ENCODE measurements at regions not wholly inside any gene's neighbourhood (a gene's known extent, or its start where the extent isn't known, plus 50 kb on each side); places are given as distances from the start of the nearest gene placed in this dataset.
A peak's percentile ranks its signal among the peaks of the same experiment; 100 is the strongest.

DNA sequence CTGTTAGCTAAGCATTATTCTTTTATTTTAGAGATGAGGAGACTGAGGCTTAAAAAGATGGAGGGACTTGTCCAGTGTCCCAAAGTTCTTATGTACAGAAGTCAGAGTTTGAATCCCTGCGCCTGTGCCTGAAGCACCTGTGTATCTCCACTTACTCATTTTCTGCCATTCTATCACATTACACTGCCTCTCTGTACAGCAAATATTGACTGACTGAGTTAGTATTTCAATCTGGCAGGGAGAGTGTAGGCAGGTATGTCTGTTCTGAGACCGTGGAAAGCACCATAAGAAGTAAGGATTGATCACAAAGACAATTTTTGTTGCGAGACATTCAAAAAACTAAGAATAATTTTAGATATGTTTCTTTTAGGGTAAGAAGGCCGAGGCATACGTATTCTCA lies 162.7 kb downstream of the KITLG start:
- DNase-seq (ENCODE audit: low spot score): no peak

GRCh38 chr12:88418856-88419497 lies 161.3 kb downstream of the KITLG start:
- no peak for DNase-seq (ENCODE audit: low spot score)

DNA sequence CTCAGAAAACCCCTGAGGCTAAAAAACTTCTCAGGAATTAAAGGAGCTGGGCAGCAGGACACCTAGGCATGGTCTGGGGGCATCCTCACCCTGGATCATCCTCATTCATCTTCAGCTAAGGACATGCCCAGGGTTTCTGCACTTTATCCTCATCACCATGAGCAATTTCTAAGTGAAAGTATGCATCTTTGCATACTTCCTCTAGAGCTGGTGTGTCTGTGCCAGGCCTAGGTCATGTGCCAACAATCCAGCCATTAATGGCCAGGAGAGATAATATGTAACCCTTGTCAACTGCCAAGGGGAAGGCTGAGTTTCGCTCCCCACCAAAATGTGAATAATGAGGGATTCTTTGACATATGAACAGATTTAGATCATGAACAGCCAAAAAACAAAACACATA lies 160.5 kb downstream of the KITLG start:
- no peak for DNase-seq (ENCODE audit: low spot score)

- peak; percentile 67 for DNase-seq (ENCODE audit: low spot score)
Observed at GRCh38 chr12:88420457-88420856, 159.8 kb downstream of the KITLG start.

GRCh38 chr12:88424791-88425730 lies 155.2 kb downstream of the KITLG start:
- DNase-seq (ENCODE audit: low spot score): no peak

GRCh38 chr12:88428350-88428749 lies 151.9 kb downstream of the KITLG start:
- no peak for DNase-seq (ENCODE audit: low spot score)

DNA sequence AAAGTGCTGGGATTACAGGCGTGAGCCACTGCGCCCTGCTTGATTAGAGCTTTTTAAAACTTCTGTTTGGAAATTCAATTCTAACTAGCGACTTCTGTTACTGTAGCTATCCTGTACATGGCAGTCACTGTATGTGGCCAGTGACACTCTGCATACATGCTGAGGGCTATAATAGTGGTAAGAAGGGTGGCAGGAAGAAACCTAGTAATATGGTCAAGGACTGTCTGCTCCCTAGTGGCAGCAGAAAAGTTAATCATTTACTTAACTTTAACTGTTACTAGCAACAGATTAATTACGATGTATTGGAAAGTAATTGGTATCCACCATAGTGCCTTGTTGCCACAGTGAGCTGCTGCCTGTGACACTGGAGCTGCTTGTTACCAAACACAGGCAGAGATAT lies 149.0 kb downstream of the KITLG start:
- no peak for DNase-seq (ENCODE audit: low spot score)

GRCh38 chr12:88432531-88433490 lies 147.5 kb downstream of the KITLG start:
- no peak for DNase-seq (ENCODE audit: low spot score)

DNA sequence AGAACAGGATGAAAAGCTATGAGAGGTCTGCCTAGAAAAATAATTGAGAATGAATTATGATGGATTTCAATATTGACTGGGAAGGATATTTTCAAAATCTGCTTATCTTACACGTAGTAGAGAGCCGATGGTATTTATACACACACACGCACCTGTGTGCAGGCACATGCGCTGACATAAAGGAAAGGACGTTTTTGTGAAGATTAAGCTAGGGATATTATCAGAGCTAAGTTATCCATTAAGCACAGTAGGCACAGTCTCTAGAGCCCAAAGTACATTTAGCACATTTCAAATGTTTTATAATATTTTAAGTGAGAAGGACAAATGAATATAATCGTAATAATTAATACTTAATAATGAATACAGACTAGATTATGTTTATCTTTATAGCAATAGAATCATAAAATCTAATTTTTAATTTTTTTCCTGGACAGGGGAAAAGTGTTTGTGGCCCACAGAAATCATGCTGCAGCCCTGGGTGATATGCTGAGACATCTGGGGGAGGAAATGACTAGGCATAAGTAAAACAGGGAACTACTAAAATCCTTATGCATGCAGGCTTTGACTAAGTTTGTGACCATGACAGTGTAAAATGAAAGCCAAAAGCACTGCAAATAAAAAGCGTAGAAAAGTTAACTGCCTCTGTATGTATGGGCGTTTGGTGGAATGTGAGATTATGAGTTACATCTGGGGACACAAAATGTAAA lies 146.1 kb downstream of the KITLG start:
- no peak for DNase-seq (ENCODE audit: low spot score)

DNA sequence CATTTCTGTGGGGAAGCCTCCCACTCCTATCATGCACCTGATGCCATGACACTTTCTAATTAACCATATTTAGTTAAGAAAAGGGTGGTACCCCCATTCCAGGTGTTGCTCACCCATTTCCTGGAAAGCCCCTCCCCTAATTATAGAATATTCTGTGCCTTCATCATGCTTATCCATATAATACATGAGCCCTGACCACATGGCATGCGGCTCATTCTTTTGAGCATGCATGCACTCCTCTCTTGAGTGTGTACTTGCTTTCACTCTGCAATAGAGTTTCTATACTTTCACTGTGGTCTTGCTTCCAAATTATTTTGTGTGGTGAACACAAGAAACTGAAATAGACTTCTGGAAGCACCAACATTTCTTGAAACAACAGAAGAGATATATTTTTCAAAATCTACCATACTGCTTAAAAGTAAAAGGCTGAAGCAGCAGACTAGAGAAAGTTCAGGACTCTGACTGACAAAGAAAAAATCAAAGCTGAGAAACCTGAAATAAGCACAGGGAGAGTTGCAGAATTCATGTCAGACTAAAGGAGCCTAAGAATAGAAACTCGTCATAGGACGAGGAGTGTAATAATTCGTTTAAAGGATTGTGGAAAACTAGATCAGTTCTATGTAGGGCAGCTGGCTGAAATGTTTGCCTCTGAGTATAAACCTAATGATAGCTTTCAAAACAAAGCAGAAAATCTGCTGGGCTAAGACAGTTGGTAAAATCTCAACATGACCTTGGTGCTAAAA lies 144.8 kb downstream of the KITLG start:
- no peak for DNase-seq (ENCODE audit: low spot score)

DNA sequence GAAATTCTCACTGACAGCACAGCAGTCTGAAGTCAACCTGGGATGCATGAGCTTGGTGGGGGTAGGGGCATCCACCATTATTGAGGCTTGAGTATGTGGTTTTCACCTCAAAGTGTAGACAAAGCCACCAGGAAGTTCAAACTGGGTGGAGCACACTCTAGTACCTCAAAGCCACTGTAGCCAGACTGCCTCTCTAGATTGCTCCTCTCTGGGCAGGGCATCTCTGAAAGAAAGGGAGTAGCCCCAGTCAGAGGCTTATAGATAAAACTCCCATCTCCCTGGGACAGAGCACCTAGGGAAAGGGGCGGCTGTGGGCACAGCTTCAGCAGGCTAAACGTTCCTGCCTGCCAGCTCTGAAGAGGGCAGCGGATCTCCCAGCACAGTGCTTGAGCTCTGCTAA lies 143.0 kb downstream of the KITLG start:
- no peak for DNase-seq (ENCODE audit: low spot score)
